ENCODE measurements at regions not wholly inside any gene's neighbourhood (a gene's known extent, or its start where the extent isn't known, plus 50 kb on each side); places are given as distances from the start of the nearest gene placed in this dataset.

DNA sequence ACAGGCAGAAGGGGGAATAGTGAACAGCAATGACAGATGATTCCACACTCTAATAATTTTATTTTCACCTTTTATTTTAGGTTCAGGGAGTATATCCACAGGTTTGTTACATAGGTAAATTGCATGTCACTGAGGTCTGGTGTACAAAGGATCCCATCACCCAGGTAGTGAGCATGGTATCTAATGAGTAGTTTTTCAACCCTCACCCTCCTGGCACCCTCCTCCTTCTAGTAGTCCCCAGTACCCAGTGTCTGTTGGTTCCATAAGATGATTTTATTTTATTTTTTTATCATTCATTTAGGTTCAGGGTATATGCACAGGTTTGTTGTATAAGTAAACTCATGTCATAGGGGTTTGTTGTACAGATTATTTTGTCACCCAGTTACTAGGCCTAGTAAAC is 58.6 kb upstream of the UGT8 start:
- TF ChIP-seq, protein P1, sequence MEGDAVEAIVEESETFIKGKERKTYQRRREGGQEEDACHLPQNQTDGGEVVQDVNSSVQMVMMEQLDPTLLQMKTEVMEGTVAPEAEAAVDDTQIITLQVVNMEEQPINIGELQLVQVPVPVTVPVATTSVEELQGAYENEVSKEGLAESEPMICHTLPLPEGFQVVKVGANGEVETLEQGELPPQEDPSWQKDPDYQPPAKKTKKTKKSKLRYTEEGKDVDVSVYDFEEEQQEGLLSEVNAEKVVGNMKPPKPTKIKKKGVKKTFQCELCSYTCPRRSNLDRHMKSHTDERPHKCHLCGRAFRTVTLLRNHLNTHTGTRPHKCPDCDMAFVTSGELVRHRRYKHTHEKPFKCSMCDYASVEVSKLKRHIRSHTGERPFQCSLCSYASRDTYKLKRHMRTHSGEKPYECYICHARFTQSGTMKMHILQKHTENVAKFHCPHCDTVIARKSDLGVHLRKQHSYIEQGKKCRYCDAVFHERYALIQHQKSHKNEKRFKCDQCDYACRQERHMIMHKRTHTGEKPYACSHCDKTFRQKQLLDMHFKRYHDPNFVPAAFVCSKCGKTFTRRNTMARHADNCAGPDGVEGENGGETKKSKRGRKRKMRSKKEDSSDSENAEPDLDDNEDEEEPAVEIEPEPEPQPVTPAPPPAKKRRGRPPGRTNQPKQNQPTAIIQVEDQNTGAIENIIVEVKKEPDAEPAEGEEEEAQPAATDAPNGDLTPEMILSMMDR (IDR thresholded peaks at IDR 0.05; ENCODE audit: control extremely low read depth in 1 of 3, insufficient read depth in 1 of 3, low read depth in 1 of 3, low read length in 3 of 3), result no peak
- TF ChIP-seq CHD1 (IDR thresholded peaks at IDR 0.05; ENCODE audit: low read depth, low read length) (no peak), POLR2A (IDR thresholded peaks at IDR 0.05; ENCODE audit: control extremely low read depth in 1 of 2, low read depth in 2 of 2, low read length in 2 of 2) (no peak), SIN3A (conservative IDR thresholded peaks at IDR 0.05 in 1 of 2, IDR thresholded peaks at IDR 0.05 in 1 of 2; ENCODE audit: low read depth in 1 of 2, low read length in 2 of 2) (no peak), MAFK (IDR thresholded peaks at IDR 0.05; ENCODE audit: low read depth, low read length) (no peak), GABPA (IDR thresholded peaks at IDR 0.05; ENCODE audit: borderline replicate concordance, insufficient read depth, low read length) (no peak), NRF1 (IDR thresholded peaks at IDR 0.05; ENCODE audit: low read depth, low read length) (no peak)
- TF ChIP-seq, protein P2, sequence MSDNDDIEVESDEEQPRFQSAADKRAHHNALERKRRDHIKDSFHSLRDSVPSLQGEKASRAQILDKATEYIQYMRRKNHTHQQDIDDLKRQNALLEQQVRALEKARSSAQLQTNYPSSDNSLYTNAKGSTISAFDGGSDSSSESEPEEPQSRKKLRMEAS (IDR thresholded peaks at IDR 0.05), result no peak
- TF ChIP-seq, protein P3, sequence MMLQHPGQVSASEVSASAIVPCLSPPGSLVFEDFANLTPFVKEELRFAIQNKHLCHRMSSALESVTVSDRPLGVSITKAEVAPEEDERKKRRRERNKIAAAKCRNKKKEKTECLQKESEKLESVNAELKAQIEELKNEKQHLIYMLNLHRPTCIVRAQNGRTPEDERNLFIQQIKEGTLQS (IDR thresholded peaks at IDR 0.05; ENCODE audit: insufficient read depth, low read depth, low read length), result no peak

All from H1 (cell line).